ENCODE measurements at regions not wholly inside any gene's neighbourhood (a gene's known extent, or its start where the extent isn't known, plus 50 kb on each side); places are given as distances from the start of the nearest gene placed in this dataset.

DNA sequence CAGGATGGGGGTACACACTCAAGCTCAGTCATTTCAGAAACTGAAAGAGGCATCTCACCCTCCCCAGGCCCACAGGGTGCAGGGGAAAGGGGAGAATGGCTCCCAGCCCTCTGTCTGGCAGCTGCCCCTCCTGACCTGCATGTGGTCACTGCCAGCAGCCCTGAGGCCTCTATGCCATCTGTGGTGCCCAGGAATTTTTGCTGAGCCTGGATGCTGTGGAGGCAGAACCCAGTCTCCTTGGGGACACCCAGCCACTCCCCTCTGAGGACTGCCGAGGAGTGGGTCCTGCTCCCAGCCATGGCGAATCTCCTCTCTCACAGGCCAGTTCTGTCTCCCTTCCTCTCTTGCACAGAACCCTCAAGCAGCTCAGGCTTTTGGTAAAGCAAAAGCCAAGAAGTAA is 104.0 kb upstream of the ALDH1B1 start:
- Mint-ChIP-seq H3K9me3 (ENCODE audit: unreplicated experiment) (no peaks in the 10 kb centered on the region), H3K4me1 (ENCODE audit: unreplicated experiment) (no peaks in the 10 kb centered on the region), H3K36me3 (ENCODE audit: low read depth, unreplicated experiment) (no peaks in the 10 kb centered on the region), H3K27me3 (ENCODE audit: unreplicated experiment) (peaks cover 3% of the 10 kb centered on the region), H3K4me3 (ENCODE audit: unreplicated experiment) (no peak overlapping the region), H3K27ac (ENCODE audit: unreplicated experiment) (no peak overlapping the region)
- TF ChIP-seq, protein P1, sequence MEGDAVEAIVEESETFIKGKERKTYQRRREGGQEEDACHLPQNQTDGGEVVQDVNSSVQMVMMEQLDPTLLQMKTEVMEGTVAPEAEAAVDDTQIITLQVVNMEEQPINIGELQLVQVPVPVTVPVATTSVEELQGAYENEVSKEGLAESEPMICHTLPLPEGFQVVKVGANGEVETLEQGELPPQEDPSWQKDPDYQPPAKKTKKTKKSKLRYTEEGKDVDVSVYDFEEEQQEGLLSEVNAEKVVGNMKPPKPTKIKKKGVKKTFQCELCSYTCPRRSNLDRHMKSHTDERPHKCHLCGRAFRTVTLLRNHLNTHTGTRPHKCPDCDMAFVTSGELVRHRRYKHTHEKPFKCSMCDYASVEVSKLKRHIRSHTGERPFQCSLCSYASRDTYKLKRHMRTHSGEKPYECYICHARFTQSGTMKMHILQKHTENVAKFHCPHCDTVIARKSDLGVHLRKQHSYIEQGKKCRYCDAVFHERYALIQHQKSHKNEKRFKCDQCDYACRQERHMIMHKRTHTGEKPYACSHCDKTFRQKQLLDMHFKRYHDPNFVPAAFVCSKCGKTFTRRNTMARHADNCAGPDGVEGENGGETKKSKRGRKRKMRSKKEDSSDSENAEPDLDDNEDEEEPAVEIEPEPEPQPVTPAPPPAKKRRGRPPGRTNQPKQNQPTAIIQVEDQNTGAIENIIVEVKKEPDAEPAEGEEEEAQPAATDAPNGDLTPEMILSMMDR (IDR thresholded peaks at IDR 0.05; ENCODE audit: unreplicated experiment) = no peak
- no peak for DNase-seq (ENCODE audit: low spot score)

DNA sequence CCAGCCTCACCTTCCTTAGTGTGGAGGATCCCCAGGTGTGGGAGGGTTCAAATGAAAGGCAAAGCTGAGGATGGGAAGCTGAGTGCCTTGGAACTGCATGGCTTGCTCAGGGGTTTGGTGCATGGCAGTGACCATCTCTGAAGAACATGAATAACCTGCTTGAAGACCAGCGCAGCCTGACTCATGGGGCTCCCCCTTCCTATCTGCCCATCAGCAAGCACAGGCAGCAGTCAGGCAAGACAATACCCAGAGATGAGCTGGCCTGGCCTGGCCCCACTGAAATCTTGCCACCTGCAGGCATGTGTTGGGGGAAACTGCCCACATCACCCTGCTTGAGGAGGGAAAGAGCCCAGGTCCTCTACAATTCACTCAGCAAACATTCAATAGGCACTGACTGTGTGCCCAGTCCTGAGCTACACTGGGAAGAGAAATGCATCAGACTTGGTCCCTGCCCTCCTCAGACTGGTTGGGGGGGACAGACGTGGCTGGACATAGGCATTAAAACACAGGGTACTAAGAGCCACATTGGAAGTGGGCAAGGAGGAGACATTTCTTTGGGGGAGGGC is 105.0 kb upstream of the ALDH1B1 start:
- Mint-ChIP-seq H3K9me3 (ENCODE audit: unreplicated experiment) (no peaks in the 10 kb centered on the region), H3K36me3 (ENCODE audit: low read depth, unreplicated experiment) (no peaks in the 10 kb centered on the region), H3K27me3 (ENCODE audit: unreplicated experiment) (peaks cover 3% of the 10 kb centered on the region), H3K4me1 (ENCODE audit: unreplicated experiment) (no peaks in the 10 kb centered on the region), H3K27ac (ENCODE audit: unreplicated experiment) (no peak overlapping the region), H3K4me3 (ENCODE audit: unreplicated experiment) (no peak overlapping the region)
- TF ChIP-seq, protein P1 (IDR thresholded peaks at IDR 0.05; ENCODE audit: unreplicated experiment) = no peak
- no peak for DNase-seq (ENCODE audit: low spot score)

DNA sequence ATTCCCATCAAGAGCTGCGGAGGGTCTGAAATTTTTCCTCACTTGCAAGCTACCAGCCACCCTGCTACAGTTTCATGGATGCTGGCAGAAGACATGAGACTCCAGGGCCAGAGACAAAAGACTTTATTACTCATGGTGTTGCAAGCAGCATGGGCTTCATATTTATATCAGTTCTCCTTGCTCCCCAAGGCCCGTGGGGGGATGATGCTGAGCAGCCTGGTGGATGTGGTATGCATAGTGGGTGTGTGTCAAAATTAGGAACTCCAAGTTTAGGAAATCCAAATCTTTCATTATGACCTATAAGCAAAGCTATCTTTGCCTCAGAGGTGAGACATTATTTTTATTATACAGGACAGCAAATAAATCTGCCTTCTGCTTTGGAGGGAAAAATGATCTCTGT is 105.7 kb upstream of the ALDH1B1 start:
- DNase-seq (ENCODE audit: low spot score) = no peak
- H3K36me3 Mint-ChIP-seq (ENCODE audit: low read depth, unreplicated experiment) = no peaks in the 10 kb centered on the region
- H3K4me3 Mint-ChIP-seq (ENCODE audit: unreplicated experiment) = no peak overlapping the region
- H3K27me3 Mint-ChIP-seq (ENCODE audit: unreplicated experiment) = peaks cover 3% of the 10 kb centered on the region
- no peaks in the 10 kb centered on the region for H3K9me3 Mint-ChIP-seq (ENCODE audit: unreplicated experiment)
- no peak overlapping the region for H3K27ac Mint-ChIP-seq (ENCODE audit: unreplicated experiment)
- TF ChIP-seq, protein P1 (IDR thresholded peaks at IDR 0.05; ENCODE audit: unreplicated experiment) = no peak
- H3K4me1 Mint-ChIP-seq (ENCODE audit: unreplicated experiment) = no peaks in the 10 kb centered on the region

DNA sequence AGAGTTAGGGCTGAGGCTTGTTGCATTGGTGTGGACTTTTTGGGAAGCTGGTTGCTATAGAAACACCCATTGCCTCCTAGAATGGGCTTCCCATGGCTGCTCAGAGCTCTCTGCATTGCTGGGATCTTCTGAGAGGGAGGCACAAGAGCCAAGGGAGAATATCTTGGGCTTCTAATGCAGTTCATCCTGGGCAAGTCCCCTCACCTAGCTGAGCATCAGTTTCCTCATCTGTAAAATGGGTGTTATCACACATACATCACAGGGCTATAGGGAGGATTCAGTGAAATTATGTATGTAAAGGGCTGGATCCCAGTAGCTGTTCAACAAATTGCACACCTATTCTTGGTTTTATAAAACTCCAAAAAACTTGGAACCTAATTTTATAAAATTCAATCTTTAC is 106.1 kb upstream of the ALDH1B1 start:
- H3K27ac Mint-ChIP-seq (ENCODE audit: unreplicated experiment) = no peak overlapping the region
- TF ChIP-seq, protein P1 (IDR thresholded peaks at IDR 0.05; ENCODE audit: unreplicated experiment) = no peak
- H3K9me3 Mint-ChIP-seq (ENCODE audit: unreplicated experiment) = no peaks in the 10 kb centered on the region
- H3K27me3 Mint-ChIP-seq (ENCODE audit: unreplicated experiment) = peaks cover 3% of the 10 kb centered on the region
- H3K4me1 Mint-ChIP-seq (ENCODE audit: unreplicated experiment) = no peaks in the 10 kb centered on the region
- DNase-seq (ENCODE audit: low spot score) = no peak
- no peak overlapping the region for H3K4me3 Mint-ChIP-seq (ENCODE audit: unreplicated experiment)
- H3K36me3 Mint-ChIP-seq (ENCODE audit: low read depth, unreplicated experiment) = no peaks in the 10 kb centered on the region

DNA sequence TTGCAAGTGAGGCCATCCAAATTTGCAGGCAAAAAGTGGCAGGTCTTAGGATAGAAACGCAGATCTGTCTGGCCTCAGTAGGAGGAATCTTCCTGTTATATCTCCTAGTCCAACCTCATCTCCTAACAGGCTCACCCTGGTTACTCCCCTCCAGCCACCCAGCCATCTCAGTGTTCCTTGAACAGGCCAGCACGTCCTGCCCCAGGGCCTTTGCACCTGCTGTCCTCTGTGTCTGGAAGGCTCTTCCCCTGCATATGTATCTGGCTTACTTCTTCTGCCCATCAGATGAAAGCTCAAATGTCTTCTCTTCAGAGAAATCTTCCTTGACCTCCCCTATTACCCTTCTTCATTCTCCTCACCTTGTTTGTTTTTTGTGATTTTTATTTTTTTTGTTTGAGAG is 107.3 kb upstream of the ALDH1B1 start:
- no peaks in the 10 kb centered on the region for H3K9me3 Mint-ChIP-seq (ENCODE audit: unreplicated experiment)
- no peaks in the 10 kb centered on the region for H3K4me1 Mint-ChIP-seq (ENCODE audit: unreplicated experiment)
- H3K36me3 Mint-ChIP-seq (ENCODE audit: low read depth, unreplicated experiment) = no peaks in the 10 kb centered on the region
- H3K4me3 Mint-ChIP-seq (ENCODE audit: unreplicated experiment) = no peak overlapping the region
- peaks cover 4% of the 10 kb centered on the region for H3K27me3 Mint-ChIP-seq (ENCODE audit: unreplicated experiment)
- TF ChIP-seq, protein P1 (IDR thresholded peaks at IDR 0.05; ENCODE audit: unreplicated experiment) = no peak
- H3K27ac Mint-ChIP-seq (ENCODE audit: unreplicated experiment) = no peak overlapping the region
- no peak for DNase-seq (ENCODE audit: low spot score)
